ENCODE measurements at regions not wholly inside any gene's neighbourhood (a gene's known extent, or its start where the extent isn't known, plus 50 kb on each side); places are given as distances from the start of the nearest gene placed in this dataset.
A peak's percentile ranks its signal among the peaks of the same experiment; 100 is the strongest.

GRCh38 chr12:88784166-88784565 is 203.9 kb upstream of the KITLG start:
- peak in 2 of 5 donors; percentile 17 for DNase-seq
- no peaks in the 10 kb centered on the region for H3K36me3 ChIP-seq (ENCODE audit: control insufficient read depth in 2 of 3, insufficient read depth in 3 of 3, low read length in 3 of 3)
- H3K4me3 ChIP-seq (ENCODE audit: low read length in 3 of 3): no peak overlapping the region
- H3K4me1 ChIP-seq (ENCODE audit: control insufficient read depth in 2 of 3, insufficient read depth in 2 of 3, low read depth in 1 of 3, low read length in 3 of 3): no peaks in the 10 kb centered on the region
- no peaks in the 10 kb centered on the region for H3K9me3 ChIP-seq (ENCODE audit: control insufficient read depth in 2 of 3, insufficient read depth in 1 of 3, low read length in 3 of 3)
- TF ChIP-seq CTCF (IDR thresholded peaks at IDR 0.05; ENCODE audit: borderline replicate concordance, extremely low read depth, insufficient read depth): no peak
- no peak for FAIRE-seq
- H3K9ac ChIP-seq (ENCODE audit: low read length in 3 of 3): no peak overlapping the region
- intact Hi-C loops (cut with DNase I): no loop called here
- no peaks in the 10 kb centered on the region for H3K27me3 ChIP-seq (ENCODE audit: control insufficient read depth, insufficient read depth, low read length)
- H3K27ac ChIP-seq (ENCODE audit: low read depth in 2 of 2, low read length in 2 of 2): no peak overlapping the region

GRCh38 chr12:88782351-88782750 is 202.1 kb upstream of the KITLG start:
- FAIRE-seq (no peak), DNase-seq (no peak)
- H3K9ac ChIP-seq (ENCODE audit: low read length in 3 of 3): no peak overlapping the region
- H3K27ac ChIP-seq (ENCODE audit: low read depth in 2 of 2, low read length in 2 of 2): no peak overlapping the region
- no peaks in the 10 kb centered on the region for H3K9me3 ChIP-seq (ENCODE audit: control insufficient read depth in 2 of 3, insufficient read depth in 1 of 3, low read length in 3 of 3)
- H3K36me3 ChIP-seq (ENCODE audit: control insufficient read depth in 2 of 3, insufficient read depth in 3 of 3, low read length in 3 of 3): no peaks in the 10 kb centered on the region
- H3K4me3 ChIP-seq (ENCODE audit: low read length in 3 of 3): no peak overlapping the region
- no peaks in the 10 kb centered on the region for H3K27me3 ChIP-seq (ENCODE audit: control insufficient read depth, insufficient read depth, low read length)
- intact Hi-C loops (cut with DNase I): no loop called here
- TF ChIP-seq CTCF (IDR thresholded peaks at IDR 0.05; ENCODE audit: borderline replicate concordance, extremely low read depth, insufficient read depth): no peak
- no peaks in the 10 kb centered on the region for H3K4me1 ChIP-seq (ENCODE audit: control insufficient read depth in 2 of 3, insufficient read depth in 2 of 3, low read depth in 1 of 3, low read length in 3 of 3)

GRCh38 chr12:88781909-88782308 is 201.6 kb upstream of the KITLG start:
- Histone ChIP-seq H3K4me1 (ENCODE audit: control insufficient read depth in 2 of 3, insufficient read depth in 2 of 3, low read depth in 1 of 3, low read length in 3 of 3) (no peaks in the 10 kb centered on the region), H3K27me3 (ENCODE audit: control insufficient read depth, insufficient read depth, low read length) (no peaks in the 10 kb centered on the region), H3K27ac (ENCODE audit: low read depth in 2 of 2, low read length in 2 of 2) (no peak overlapping the region), H3K4me3 (ENCODE audit: low read length in 3 of 3) (no peak overlapping the region), H3K9me3 (ENCODE audit: control insufficient read depth in 2 of 3, insufficient read depth in 1 of 3, low read length in 3 of 3) (no peaks in the 10 kb centered on the region), H3K9ac (ENCODE audit: low read length in 3 of 3) (no peak overlapping the region), H3K36me3 (ENCODE audit: control insufficient read depth in 2 of 3, insufficient read depth in 3 of 3, low read length in 3 of 3) (no peaks in the 10 kb centered on the region)
- intact Hi-C loops (cut with DNase I): no loop called here
- DNase-seq (no peak), FAIRE-seq (no peak)
- TF ChIP-seq CTCF (IDR thresholded peaks at IDR 0.05; ENCODE audit: borderline replicate concordance, extremely low read depth, insufficient read depth): no peak

- no peak overlapping the region for H3K9ac ChIP-seq (ENCODE audit: low read length in 3 of 3)
- FAIRE-seq (no peak), DNase-seq (no peak)
- intact Hi-C loops (cut with DNase I): no loop called here
- H3K9me3 ChIP-seq (ENCODE audit: control insufficient read depth in 2 of 3, insufficient read depth in 1 of 3, low read length in 3 of 3): no peaks in the 10 kb centered on the region
- no peaks in the 10 kb centered on the region for H3K4me1 ChIP-seq (ENCODE audit: control insufficient read depth in 2 of 3, insufficient read depth in 2 of 3, low read depth in 1 of 3, low read length in 3 of 3)
- no peaks in the 10 kb centered on the region for H3K27me3 ChIP-seq (ENCODE audit: control insufficient read depth, insufficient read depth, low read length)
- H3K36me3 ChIP-seq (ENCODE audit: control insufficient read depth in 2 of 3, insufficient read depth in 3 of 3, low read length in 3 of 3): no peaks in the 10 kb centered on the region
- no peak overlapping the region for H3K27ac ChIP-seq (ENCODE audit: low read depth in 2 of 2, low read length in 2 of 2)
- TF ChIP-seq CTCF (IDR thresholded peaks at IDR 0.05; ENCODE audit: borderline replicate concordance, extremely low read depth, insufficient read depth): no peak
- H3K4me3 ChIP-seq (ENCODE audit: low read length in 3 of 3): no peak overlapping the region
These were observed 197.8 kb upstream of the KITLG start for GRCh38 chr12:88778064-88778463.

All from kidney (tissue), 13 donors.